Tibial artery (tissue), 4 donors: ENCODE measurements at regions not wholly inside any gene's neighbourhood (a gene's known extent, or its start where the extent isn't known, plus 50 kb on each side); places are given as distances from the start of the nearest gene placed in this dataset.

Source experiments
- DNase-seq, 2 donors: peaks; one replicate each; pipeline ENCODE4 v3.0.0-alpha.2; 2019
- H3K27ac ChIP-seq, 2 donors: fragments of 200-600 bp; sonication (generic) in 1 of 2; 1 replicate in 1 of 2; 2 replicates in 1 of 2; pipeline ENCODE4 v1.5.1; 2018 to 2019; ENCODE audit warnings: mild to moderate bottlenecking in 1 of 2
- H3K27me3 ChIP-seq, 2 donors: fragments of 200-600 bp; sonication (generic) in 1 of 2; one replicate each; pipeline versions ENCODE4 v1.5.1 to v1.6.0; 2016 to 2019
- H3K36me3 ChIP-seq, 3 donors: fragments of 200-600 bp; sonication (generic) in 2 of 3; one replicate each; pipeline ENCODE4 v1.5.1; 2016 to 2019; ENCODE audit warnings: mild to moderate bottlenecking in 2 of 3
- H3K4me1 ChIP-seq, 4 donors: fragments of 200-600 bp; sonication (generic) in 2 of 4; 1 replicate in 3 of 4; 2 replicates in 1 of 4; pipeline ENCODE4 v1.5.1; 2016 to 2019
- H3K4me3 ChIP-seq, 2 donors: fragments of 200-600 bp; sonication (generic) in 1 of 2; 1 replicate in 1 of 2; 2 replicates in 1 of 2; pipeline ENCODE4 v1.5.1; 2018 to 2019; ENCODE audit warnings: mild to moderate bottlenecking in 2 of 2
- H3K9me3 ChIP-seq, 3 donors: fragments of 200-600 bp; sonication (generic) in 1 of 3; one replicate each; pipeline ENCODE4 v1.5.1; 2016 to 2019
- CTCF ChIP-seq, 2 experiments: fragments of 200-600 bp in 1 of 2; fragments of 450-650 bp in 1 of 2; IDR thresholded peaks; one replicate each; pipeline ENCODE4 v1.5.1; 2017 to 2019; ENCODE audit warnings: antibody characterized with exemption in 2 of 2, mild to moderate bottlenecking in 1 of 2, moderate library complexity in 1 of 2
- intact Hi-C: fragments of 100-400 bp; cut with DNase I; formaldehyde crosslinking; loops from one replicate; pipeline ENCODE4 v1.15.0; 2023; ENCODE audit warnings: low total_unique reads

GRCh38 chr2:71864085-71864484 is 283.6 kb downstream of the CYP26B1 start:
- Histone ChIP-seq H3K27ac (no peak overlapping the region), H3K4me1 (no peaks in the 10 kb centered on the region), H3K36me3 (no peaks in the 10 kb centered on the region), H3K9me3 (no peaks in the 10 kb centered on the region), H3K27me3 (no peaks in the 10 kb centered on the region), H3K4me3 (no peak overlapping the region)
- DNase-seq, result no peak
- no peak for TF ChIP-seq CTCF (IDR thresholded peaks at IDR 0.05)
- intact Hi-C loops, result no loop called here

GRCh38 chr2:71863396-71863795 is 284.3 kb downstream of the CYP26B1 start:
- H3K36me3 ChIP-seq, result no peaks in the 10 kb centered on the region
- intact Hi-C loops, result no loop called here
- H3K9me3 ChIP-seq, result no peaks in the 10 kb centered on the region
- no peaks in the 10 kb centered on the region for H3K27me3 ChIP-seq
- no peaks in the 10 kb centered on the region for H3K4me1 ChIP-seq
- DNase-seq, result no peak
- no peak overlapping the region for H3K27ac ChIP-seq
- H3K4me3 ChIP-seq, result no peak overlapping the region
- TF ChIP-seq CTCF (IDR thresholded peaks at IDR 0.05), result no peak

- H3K9me3 ChIP-seq, result no peaks in the 10 kb centered on the region
- H3K27me3 ChIP-seq, result no peaks in the 10 kb centered on the region
- DNase-seq, result no peak
- H3K36me3 ChIP-seq, result no peaks in the 10 kb centered on the region
- no peak overlapping the region for H3K4me3 ChIP-seq
- no peak for TF ChIP-seq CTCF (IDR thresholded peaks at IDR 0.05)
- no peak overlapping the region for H3K27ac ChIP-seq
- H3K4me1 ChIP-seq, result no peaks in the 10 kb centered on the region
- intact Hi-C loops, result no loop called here
These were observed 284.7 kb downstream of the CYP26B1 start for GRCh38 chr2:71862921-71863320.

- Histone ChIP-seq H3K36me3 (no peaks in the 10 kb centered on the region), H3K27me3 (no peaks in the 10 kb centered on the region), H3K27ac (no peak overlapping the region), H3K9me3 (no peaks in the 10 kb centered on the region), H3K4me3 (no peak overlapping the region), H3K4me1 (no peaks in the 10 kb centered on the region)
- no peak for DNase-seq
- intact Hi-C loops, result no loop called here
- no peak for TF ChIP-seq CTCF (IDR thresholded peaks at IDR 0.05)
These were observed 286.2 kb downstream of the CYP26B1 start for GRCh38 chr2:71861186-71862160.

GRCh38 chr2:71860381-71860926 is 287.2 kb downstream of the CYP26B1 start:
- no peak overlapping the region for H3K27ac ChIP-seq
- no peaks in the 10 kb centered on the region for H3K36me3 ChIP-seq
- no peak for TF ChIP-seq CTCF (IDR thresholded peaks at IDR 0.05)
- H3K4me3 ChIP-seq, result no peak overlapping the region
- intact Hi-C loops, result no loop called here
- no peak for DNase-seq
- peaks cover 0 to 5% (median 0%) of the 10 kb centered on the region in 3 donors for H3K9me3 ChIP-seq
- no peaks in the 10 kb centered on the region for H3K27me3 ChIP-seq
- H3K4me1 ChIP-seq, result no peaks in the 10 kb centered on the region
